OCI-LY7 (cell line): ENCODE measurements at regions not wholly inside any gene's neighbourhood (a gene's known extent, or its start where the extent isn't known, plus 50 kb on each side); places are given as distances from the start of the nearest gene placed in this dataset.

Experiments
- BruUV-seq: library from RNA; stranded (reverse); fragments of 400-500 nt; replicated peaks from 2 replicates; lab custom pipeline; 2021; lab: Mats Ljungman, UMichigan
- CTCF ChIA-PET: fragments of 300-600 bp; sonication (Branson Sonifier 250); formaldehyde crosslinking; loops from one replicate; lab custom pipeline; 2022; ENCODE audit warnings: antibody characterized with exemption; ENCODE audit not compliant: unreplicated experiment; lab: Charles Lee
- POLR2A ChIA-PET: fragments of 300-600 bp; sonication (Branson Sonifier 250); formaldehyde crosslinking; loops from one replicate; lab custom pipeline; 2022; ENCODE audit warnings: antibody characterized with exemption; lab: Charles Lee
- DNase-seq: peaks from one replicate; pipeline ENCODE4 v3.0.0-alpha.2; 2015; ENCODE audit warnings: low spot score
- H2AFZ ChIP-seq: fragments of 200-600 bp; sonication (generic), shearing (Covaris generic); 2 replicates; pipeline ENCODE4 v1.6.1; 2014; ENCODE audit warnings: mild to moderate bottlenecking, antibody characterized with exemption, low read length, moderate library complexity
- H3K27ac ChIP-seq: fragments of 200-600 bp; sonication (generic); 2 replicates; pipeline ENCODE4 v1.5.1; 2014; ENCODE audit warnings: mixed run types, low read depth, mild to moderate bottlenecking, moderate library complexity, low read length, inconsistent platforms; ENCODE audit not compliant: poor library complexity, severe bottlenecking
- H3K36me3 ChIP-seq: fragments of 200-600 bp; sonication (generic); 2 replicates; pipeline ENCODE4 v1.6.1; 2014; ENCODE audit warnings: mild to moderate bottlenecking, antibody characterized with exemption, low read length, moderate library complexity, mixed read lengths; ENCODE audit not compliant: insufficient read depth
- H3K4me1 ChIP-seq: fragments of 200-600 bp; sonication (generic); 2 replicates; pipeline ENCODE4 v1.5.1; 2014; ENCODE audit warnings: mild to moderate bottlenecking, low read length; ENCODE audit not compliant: insufficient read depth, poor library complexity, severe bottlenecking
- H3K4me2 ChIP-seq: fragments of 200-600 bp; sonication (generic); 2 replicates; pipeline ENCODE4 v1.6.1; 2014; ENCODE audit warnings: mild to moderate bottlenecking, low read length
- H3K4me3 ChIP-seq: fragments of 200-600 bp; sonication (generic); 2 replicates; pipeline ENCODE4 v1.5.1; 2014; ENCODE audit warnings: mild to moderate bottlenecking, low read depth, low read length; ENCODE audit not compliant: poor library complexity, severe bottlenecking
- H3K79me2 ChIP-seq: fragments of 200-600 bp; sonication (generic); 2 replicates; pipeline ENCODE4 v1.6.1; 2016; ENCODE audit warnings: low read depth, mild to moderate bottlenecking, low read length, moderate library complexity, mixed read lengths; ENCODE audit not compliant: insufficient read depth
- H3K9me2 ChIP-seq: fragments of 200-600 bp; sonication (generic); 2 replicates; pipeline ENCODE4 v1.6.1; 2016; ENCODE audit warnings: mild to moderate bottlenecking, low read length, mixed read lengths; ENCODE audit not compliant: insufficient read depth
- H3K9me3 ChIP-seq: fragments of 200-600 bp; sonication (generic); 2 replicates; pipeline ENCODE4 v1.6.1; 2014; ENCODE audit warnings: mild to moderate bottlenecking, mixed run types, low read length, mixed read lengths
- H4K20me1 ChIP-seq: fragments of 200-600 bp; sonication (generic); 2 replicates; pipeline ENCODE4 v1.6.1; 2014; ENCODE audit warnings: mild to moderate bottlenecking, antibody characterized with exemption, low read length, moderate library complexity, mixed read lengths; ENCODE audit not compliant: insufficient read depth
- EZH2phosphoT487 ChIP-seq: fragments of 200-600 bp; sonication (generic); IDR thresholded peaks from 2 replicates; pipeline ENCODE4 v1.6.1; 2018; ENCODE audit warnings: low read depth, borderline replicate concordance, mild to moderate bottlenecking, mixed run types, antibody characterized with exemption, low read length, moderate library complexity, mixed read lengths
- intact Hi-C: fragments of 100-400 bp; cut with micrococcal nuclease; formaldehyde crosslinking; loops from one replicate; pipeline ENCODE4 v1.10.0; 2022; ENCODE audit not compliant: unreplicated experiment
- TF ChIP-seq, protein P1 (sequence below): fragments of 200-600 bp; sonication (generic); conservative IDR thresholded peaks from 2 replicates; pipeline ENCODE4 v1.5.1; 2014; ENCODE audit warnings: mild to moderate bottlenecking, antibody characterized with exemption, low read length, moderate library complexity, mixed read lengths

DNA sequence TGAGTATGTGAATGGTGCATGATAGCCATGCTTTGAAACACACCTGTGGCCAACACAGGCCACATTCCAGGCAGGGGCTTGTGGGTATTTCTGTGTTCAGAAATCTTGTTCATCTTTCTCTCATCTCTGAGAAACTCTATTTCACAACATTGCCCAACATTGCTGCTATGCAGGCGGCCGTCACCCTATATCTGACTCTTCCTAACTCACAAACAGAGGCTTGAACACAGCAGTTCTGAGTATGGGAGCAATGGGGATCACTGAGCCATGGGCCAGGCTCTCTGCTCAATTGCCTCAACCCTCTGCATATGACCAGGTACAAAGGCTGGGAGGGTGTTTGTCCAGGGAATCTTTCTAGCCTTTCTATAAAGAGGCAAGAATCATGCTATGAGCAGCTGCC, 259.9 kb downstream of the BUD13 start:
- CTCF ChIA-PET: no interaction called here
- no TSS peak for BruUV-seq

DNA sequence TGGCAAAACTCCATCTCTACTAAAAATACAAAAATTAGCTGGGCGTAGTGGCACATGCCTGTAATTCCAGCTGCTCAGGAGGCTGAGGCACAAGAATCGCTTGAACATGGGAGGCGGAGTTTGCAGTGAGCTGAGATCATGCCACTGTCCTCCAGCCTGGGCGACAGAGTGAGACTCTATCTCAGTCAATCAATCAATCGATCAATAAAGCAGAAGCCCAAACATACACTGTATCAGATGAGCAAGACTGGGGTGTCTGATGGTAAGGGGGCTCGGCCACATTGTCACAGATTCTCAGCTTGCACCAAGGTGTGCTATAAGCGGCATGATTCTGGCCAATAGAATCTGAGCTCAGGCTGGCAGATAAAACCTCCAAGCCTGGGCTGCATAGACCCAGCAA, 261.1 kb downstream of the BUD13 start:
- intact Hi-C loops: no loop called here
- H3K27ac ChIP-seq: no peak overlapping the region
- DNase-seq: no peak
- no peaks in the 10 kb centered on the region for H3K9me3 ChIP-seq
- ChIA-PET POLR2A (interaction anchor here (0.7 kb wide), 1 partner anchor 988 kb away, joined by 4 read pairs; no protein-coding TSS in a partner anchor), CTCF (no interaction called here)
- no peak for TF ChIP-seq EZH2phosphoT487
- TF ChIP-seq, protein P1, sequence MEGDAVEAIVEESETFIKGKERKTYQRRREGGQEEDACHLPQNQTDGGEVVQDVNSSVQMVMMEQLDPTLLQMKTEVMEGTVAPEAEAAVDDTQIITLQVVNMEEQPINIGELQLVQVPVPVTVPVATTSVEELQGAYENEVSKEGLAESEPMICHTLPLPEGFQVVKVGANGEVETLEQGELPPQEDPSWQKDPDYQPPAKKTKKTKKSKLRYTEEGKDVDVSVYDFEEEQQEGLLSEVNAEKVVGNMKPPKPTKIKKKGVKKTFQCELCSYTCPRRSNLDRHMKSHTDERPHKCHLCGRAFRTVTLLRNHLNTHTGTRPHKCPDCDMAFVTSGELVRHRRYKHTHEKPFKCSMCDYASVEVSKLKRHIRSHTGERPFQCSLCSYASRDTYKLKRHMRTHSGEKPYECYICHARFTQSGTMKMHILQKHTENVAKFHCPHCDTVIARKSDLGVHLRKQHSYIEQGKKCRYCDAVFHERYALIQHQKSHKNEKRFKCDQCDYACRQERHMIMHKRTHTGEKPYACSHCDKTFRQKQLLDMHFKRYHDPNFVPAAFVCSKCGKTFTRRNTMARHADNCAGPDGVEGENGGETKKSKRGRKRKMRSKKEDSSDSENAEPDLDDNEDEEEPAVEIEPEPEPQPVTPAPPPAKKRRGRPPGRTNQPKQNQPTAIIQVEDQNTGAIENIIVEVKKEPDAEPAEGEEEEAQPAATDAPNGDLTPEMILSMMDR: no peak
- H4K20me1 ChIP-seq: no peaks in the 10 kb centered on the region
- H3K79me2 ChIP-seq: no peaks in the 10 kb centered on the region
- H2AFZ ChIP-seq: no peak overlapping the region
- no peak overlapping the region for H3K4me3 ChIP-seq
- no peaks in the 10 kb centered on the region for H3K4me1 ChIP-seq
- no peaks in the 10 kb centered on the region for H3K9me2 ChIP-seq
- BruUV-seq: no TSS peak
- H3K36me3 ChIP-seq: no peaks in the 10 kb centered on the region
- no peak overlapping the region for H3K4me2 ChIP-seq

More for the DNA sequence above, 259.9 kb downstream of the BUD13 start:
- intact Hi-C loops: no loop called here
- Histone ChIP-seq H3K27ac (no peak overlapping the region), H3K9me2 (no peaks in the 10 kb centered on the region), H4K20me1 (no peaks in the 10 kb centered on the region), H3K79me2 (no peaks in the 10 kb centered on the region), H3K4me1 (no peaks in the 10 kb centered on the region), H2AFZ (no peak overlapping the region), H3K4me2 (no peak overlapping the region), H3K4me3 (no peak overlapping the region), H3K9me3 (no peaks in the 10 kb centered on the region), H3K36me3 (no peaks in the 10 kb centered on the region)
- POLR2A ChIA-PET: no interaction called here
- no peak for DNase-seq
- TF ChIP-seq, protein P1: no peak
- TF ChIP-seq EZH2phosphoT487: no peak

DNA sequence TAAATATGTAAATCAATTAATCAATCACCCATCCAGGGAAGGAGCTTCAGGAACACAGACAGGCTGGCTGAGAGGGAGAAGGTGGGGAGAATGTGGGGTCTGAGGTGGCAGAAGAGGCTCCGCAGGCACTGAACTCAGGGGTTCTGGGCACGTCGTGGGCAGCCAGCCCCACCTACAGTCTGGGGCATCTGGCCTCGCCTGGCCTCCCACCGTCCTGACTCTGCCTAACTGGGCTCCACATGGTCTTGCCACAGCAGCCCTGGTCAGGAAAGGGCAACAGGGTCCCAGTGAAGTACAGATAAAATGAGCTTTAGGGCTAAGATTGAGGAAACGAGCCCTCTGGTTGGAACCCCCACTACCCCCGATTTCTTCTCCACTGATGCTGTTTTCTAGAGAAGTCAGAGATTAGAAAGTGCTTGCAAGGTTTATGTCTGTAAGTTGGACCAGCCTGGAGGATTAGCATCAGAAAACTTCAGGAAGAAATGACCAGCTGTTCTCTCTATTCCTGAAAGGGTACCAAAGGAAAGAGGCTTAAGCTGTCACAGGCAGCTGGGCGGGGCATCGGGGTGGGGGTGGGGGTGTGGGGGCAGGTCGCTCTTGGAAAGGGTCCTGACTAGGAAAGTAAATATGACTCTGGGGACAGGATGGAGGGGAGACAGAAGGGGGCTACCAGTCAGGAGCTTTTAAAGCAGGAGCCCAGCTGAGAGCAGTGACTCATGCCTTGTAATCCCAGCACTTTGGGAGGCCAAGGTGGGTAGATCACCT, 261.7 kb downstream of the BUD13 start:
- no peaks in the 10 kb centered on the region for H3K79me2 ChIP-seq
- no peak overlapping the region for H3K4me3 ChIP-seq
- H3K36me3 ChIP-seq: no peaks in the 10 kb centered on the region
- H4K20me1 ChIP-seq: no peaks in the 10 kb centered on the region
- intact Hi-C loops: no loop called here
- no peak for DNase-seq
- ChIA-PET CTCF (no interaction called here), POLR2A (interaction anchor here (0.7 kb wide), 1 partner anchor 988 kb away, joined by 4 read pairs; no protein-coding TSS in a partner anchor)
- TF ChIP-seq, protein P1: no peak
- no peak for TF ChIP-seq EZH2phosphoT487
- H3K4me1 ChIP-seq: no peaks in the 10 kb centered on the region
- no TSS peak for BruUV-seq
- no peak overlapping the region for H2AFZ ChIP-seq
- H3K9me3 ChIP-seq: no peaks in the 10 kb centered on the region
- H3K27ac ChIP-seq: no peak overlapping the region
- no peaks in the 10 kb centered on the region for H3K9me2 ChIP-seq
- H3K4me2 ChIP-seq: no peak overlapping the region
